Stimulated activated CD8-positive, alpha-beta memory T cell treated with anti-CD3 and anti-CD28 coated beads, Interleukin-2, amount 100 ng/mL, for 48 hours (primary cell): ENCODE measurements at regions not wholly inside any gene's neighbourhood (a gene's known extent, or its start where the extent isn't known, plus 50 kb on each side); places are given as distances from the start of the nearest gene placed in this dataset.

ENCODE experiments used
- DNase-seq, 2 donors: peaks; one replicate each; pipeline ENCODE4 v3.0.0-alpha.2; 2020; ENCODE audit warnings: low read depth in 2 of 2

DNA sequence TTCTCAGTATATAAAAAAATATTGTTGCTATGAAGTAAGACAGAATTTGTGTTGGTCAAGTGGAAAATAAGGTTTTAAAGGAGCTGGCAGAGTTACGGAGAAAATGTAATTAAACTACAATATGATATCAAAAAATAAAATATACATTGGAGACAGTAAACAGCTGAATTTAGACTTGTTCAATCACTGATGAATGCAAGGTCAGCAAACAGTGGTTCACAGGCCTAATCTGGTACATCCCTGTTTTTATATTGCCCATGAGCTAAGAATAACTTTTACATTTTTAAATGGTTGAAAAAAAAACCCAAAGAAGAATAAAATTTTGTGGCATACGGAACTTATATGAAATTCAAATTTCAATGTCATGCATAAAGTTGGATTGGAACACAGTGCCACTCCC, 131.0 kb upstream of the TRIB2 start:
- no peak for DNase-seq

DNA sequence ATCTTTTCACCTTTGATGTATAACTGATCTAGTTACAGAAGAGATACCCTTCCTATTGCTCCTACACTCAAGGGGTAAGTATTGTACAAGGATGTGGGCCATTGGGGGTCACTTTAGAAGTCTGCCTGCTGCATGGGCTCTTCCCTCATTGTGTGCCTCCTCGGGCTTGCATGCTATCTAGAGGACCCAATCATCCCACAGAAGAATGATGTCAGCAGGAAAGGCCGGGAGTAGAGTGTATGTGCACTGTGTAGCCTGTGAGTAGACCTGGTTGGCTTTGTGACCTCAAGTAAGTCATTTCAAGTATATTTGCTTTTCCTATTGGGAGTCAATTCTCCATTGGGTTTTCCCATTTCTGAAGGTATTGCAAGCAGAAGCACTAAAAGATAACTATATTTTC, 129.5 kb upstream of the TRIB2 start:
- DNase-seq = no peak

DNA sequence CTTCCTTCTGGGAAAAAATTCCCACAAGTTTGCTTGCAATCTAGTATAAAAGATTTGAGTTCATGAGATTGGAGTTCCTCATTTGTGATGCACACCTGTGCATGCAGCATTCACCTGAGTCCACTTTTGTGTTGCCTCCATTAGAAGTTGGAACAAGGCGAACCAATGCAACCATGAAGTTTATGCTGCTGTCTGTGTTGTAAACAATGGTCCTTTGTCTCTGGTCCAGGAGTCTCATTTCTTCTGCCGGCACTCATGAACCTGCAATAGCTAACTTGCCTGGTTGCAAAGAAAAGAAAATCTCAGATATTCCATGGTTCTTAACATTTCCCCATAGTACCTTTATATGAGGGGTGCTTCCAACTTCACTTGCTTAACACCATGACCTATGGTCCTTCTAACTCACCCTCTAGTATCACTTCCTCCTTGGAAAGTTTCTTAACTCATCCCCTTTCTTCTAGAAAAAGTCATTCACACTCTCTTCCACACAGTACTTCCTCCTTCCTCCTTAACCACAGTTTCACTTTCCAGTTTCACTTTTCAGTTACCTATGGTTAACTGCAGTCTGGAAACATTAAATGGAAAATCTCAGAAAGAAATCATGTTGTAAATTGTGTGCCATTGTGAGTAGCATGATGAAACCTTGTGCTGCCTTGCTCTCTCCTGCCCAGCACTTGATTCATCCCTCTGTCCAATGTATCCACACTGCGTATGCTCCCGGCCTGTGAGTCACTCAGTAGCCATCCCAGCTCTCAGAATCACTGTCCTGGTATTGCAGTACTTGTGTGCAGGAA, 128.8 kb upstream of the TRIB2 start:
- DNase-seq = no peak

DNA sequence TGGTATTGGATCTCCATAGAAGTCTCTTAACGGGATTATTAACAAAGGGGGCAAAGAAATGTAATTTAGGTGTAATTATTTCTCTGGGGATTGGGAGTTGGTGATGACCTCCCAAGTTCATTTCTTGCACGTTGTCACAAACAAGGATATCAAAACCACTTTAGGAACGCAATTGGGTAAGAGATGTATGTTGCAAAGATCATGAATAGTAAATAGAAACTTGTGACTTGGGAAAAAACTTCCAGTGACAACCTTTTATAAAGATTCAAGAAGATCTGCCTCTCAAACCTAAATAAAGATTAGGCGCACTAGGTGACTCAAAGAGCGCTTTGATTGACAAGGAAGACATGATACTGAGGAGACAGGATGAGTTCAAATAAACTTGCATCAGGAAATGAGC, 127.8 kb upstream of the TRIB2 start:
- no peak for DNase-seq

DNA sequence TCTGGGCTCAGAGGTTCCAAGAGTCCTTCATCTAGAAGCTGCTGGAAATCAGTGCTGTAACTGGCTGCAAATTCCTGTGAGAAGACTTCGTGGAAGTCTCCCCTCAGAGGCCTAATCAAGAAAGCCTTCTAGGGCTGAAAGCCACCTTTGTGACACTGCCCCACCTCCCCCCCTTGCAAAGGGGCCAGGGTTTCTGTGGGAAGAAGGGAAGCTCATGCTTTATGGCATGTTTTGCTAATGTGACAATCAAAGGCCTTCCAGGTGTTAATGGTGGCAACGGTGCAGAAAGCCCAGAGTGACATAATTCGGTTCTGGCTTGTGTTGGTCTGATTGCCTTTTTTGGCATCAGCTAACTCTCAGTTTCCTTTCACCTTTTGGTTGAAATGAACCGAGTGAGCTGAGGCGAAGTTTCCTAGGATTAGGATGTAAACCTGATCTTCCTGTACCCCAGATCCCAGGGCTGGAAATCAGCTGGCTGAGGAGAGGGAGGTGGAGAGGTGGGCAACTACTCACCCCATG, 126.9 kb upstream of the TRIB2 start:
- no peak for DNase-seq

DNA sequence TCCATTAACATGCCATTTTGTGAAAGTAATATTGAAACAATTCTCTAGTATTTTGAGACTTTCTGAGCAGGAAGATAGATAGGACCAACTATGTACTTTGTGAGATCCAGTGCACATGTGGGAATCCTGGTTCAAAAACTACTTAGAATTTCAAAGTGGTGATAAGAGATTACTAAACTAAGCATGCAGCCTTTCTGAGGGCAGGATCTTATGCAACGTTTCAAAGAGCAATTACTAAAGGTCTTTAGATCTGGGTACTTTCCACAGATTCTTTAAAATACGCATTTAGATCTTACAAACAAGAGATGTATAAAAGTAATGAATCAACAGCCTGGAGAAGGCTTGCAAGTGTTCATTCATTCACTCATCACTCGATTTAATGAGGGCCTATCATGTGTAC, 124.4 kb upstream of the TRIB2 start:
- DNase-seq = no peak

DNA sequence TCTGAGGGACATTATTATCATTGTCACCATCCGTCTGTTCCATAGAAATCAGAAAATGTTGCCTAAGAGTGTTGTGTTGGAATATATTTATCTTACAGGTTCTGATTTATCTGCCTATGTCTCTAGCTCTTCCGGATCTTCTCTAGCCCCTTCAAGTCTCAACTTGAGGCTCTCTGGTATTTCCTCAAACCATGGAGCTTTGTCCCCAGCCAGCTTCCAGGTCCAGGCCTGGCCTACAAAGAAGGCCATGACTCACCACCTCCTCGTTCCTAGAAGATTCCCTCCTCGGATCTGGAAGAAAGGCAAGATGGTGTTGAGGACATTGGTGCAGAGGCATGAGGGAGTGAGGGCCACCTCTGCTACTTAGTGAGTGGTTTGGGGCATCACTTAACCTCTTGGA, 122.1 kb upstream of the TRIB2 start:
- DNase-seq = no peak

DNA sequence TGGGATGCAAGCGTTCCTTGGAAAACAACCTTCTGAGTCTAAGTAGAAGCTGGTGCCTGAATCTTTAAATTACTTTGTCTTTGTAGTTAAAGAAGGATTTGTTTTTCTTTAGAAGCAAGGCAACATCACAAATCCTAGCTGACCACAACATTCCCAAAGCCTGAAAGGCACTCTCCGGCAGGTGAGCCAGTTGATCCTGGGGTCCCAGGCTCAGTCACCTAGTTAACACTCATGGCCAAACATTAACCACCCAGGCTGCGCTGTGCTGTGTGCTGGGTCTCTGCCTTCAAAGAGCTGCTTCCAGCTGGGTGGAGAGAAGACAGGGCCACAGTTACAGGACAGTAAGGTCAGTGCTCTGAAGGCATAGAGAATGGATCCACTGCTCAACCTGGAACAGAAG, 120.0 kb upstream of the TRIB2 start:
- no peak for DNase-seq

DNA sequence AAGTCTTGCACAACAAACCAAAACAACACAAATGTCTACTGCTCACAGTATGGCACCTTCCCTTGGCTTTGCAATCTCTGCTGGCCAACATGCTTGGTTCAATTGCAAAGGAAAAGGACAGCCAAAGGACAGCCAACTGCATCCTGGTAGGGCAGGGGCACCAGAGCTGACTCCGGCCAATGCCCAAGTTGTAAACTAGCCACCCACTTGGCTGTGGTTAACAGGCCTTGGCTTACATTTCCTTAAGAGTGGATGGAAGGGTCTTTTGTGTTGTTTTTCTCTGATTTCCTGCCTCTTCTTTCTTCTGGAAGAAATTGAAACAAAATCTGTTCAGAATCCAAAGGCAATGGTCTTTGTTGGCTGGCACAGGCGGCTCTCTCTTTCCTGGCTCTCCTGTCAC, 119.1 kb upstream of the TRIB2 start:
- no peak for DNase-seq

DNA sequence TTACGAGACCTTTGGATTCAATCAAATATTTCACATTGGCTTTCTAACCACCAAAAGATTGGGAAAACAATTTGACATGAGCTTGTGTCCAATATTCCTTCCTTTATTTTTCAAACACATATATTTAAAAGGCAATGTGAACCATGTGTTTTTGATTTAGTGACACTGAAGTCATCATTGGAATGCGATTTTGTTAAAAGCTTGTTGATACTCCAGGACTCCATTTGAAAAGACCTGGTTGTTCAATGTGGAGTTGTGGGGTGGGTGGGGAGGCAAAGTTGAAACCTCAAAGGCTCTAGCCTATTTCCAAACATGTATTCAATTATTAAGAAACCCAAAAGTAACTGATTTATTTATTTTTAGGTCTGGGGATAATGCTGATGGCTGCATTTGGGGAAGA, 114.1 kb upstream of the TRIB2 start:
- DNase-seq = no peak

DNA sequence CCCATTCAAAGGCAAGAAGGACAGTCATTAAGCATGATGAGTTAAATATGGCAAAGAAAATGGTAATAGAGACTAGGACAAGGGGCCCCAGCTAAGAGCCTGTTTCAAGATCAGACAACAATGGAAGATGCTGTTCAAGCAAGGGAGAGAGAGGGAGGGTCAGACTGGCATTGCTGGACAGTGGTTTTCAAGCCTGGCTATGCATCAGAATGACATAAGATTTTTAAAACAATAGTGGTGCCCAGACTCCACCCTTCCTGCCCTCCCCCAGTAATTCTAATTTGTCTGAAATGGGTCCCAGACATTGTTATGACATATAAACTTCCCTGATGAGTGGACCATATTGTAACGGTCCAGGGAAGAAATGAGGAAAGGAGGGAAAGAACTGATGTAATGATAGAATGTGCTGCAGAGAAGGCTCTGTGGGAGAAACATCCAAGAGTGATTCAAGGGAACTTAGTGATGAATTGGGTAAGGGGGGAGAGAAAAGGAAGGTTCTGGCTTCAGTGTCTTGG, 112.9 kb upstream of the TRIB2 start:
- DNase-seq = no peak

DNA sequence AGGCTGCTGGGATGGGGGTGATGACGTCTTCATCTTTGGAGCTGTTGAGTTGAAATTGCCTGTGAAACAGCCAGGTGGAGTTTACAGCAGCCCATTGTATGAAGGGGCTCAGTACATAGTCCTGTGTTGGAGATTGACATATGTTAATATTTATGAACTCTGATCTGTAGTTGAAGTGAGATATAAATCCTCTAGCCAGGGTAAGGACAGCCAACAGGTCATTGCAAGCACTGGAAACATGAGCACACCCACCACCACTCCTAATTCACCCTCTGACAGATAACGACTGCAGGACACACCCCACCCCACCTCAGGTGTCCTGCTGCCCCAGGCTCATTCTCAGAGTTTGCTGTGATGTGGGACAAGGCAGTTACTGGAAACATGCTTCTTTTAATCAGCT, 112.4 kb upstream of the TRIB2 start:
- DNase-seq = no peak

DNA sequence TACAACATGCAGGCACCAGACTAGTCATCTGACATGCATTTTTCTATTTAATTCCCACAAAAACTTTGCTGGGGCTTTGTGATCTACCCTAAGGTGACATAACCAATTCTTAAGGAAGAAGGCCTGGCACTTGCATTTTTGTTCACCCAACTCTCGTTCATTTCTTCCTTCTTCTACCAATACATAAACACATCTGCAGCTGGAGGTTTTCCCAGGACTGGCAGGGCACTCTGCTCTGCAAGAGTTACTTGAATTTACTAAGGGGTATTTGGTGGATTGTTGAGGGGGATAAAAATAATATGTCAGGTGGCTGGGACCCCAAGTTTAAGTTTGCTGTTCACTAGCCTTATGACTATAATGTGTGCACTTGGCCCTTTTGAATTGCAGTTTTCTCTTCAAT, 111.4 kb upstream of the TRIB2 start:
- DNase-seq = no peak

DNA sequence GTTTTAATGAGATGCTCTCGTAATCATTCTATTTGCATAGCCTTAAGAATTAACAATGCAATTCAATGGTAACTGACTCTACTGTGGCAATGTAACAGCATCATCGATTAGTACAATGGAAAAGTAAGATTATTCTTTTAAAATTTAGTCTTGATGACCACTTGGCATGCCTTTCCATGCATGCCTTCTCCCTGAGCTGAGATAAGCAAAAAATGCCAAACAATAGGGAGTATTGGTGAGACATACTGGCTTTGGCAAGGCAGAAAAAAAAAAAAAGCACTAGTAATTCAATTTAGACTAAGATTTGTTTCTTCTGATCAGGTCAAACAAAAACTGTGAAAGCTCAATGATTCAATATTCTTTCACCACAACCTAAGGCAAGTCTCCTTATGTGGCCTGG, 110.8 kb upstream of the TRIB2 start:
- DNase-seq = no peak

DNA sequence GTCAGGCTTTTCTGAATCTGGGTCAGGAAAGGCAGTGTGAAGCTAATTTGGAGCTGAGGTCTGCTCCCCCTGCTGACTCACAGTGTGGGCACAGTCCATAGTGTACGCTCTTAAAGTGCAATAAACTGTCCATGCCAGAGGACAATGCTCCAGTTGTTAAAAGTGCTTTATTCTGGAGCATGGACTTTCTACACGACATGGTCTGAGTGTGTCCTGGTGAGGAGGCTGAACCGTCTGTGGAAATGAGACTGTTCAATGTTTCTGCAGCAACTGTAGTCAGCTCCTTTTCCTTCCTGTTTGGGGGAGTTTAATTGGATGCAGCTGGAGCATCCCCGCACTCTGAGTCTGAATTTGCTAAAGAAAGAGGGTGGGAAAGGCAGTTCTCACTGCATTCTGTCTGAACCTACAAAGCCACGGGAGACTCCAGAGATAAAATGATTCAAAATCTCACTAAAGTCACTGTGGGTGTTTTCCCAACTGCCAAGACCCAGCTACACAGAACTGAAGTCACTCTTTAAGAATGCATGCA, 110.2 kb upstream of the TRIB2 start:
- no peak for DNase-seq

DNA sequence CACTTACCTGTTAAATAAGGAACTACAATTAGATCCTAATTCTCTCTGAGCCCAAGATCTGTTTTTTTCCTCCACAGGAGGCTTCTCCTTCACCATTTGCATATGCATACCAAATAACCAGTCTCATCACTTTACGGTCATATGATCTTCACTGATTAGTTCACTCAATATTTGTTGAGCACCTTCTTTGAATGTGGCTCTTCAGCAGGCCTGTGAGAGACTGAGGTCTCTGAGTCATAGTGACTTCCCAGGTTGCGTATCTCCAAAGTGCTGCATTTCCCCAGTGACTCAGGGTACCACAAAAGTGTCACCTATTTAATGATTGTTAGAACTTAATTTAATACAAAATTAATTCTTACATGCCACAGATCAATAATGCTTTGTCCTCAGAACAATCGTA, 108.8 kb upstream of the TRIB2 start:
- no peak for DNase-seq

DNA sequence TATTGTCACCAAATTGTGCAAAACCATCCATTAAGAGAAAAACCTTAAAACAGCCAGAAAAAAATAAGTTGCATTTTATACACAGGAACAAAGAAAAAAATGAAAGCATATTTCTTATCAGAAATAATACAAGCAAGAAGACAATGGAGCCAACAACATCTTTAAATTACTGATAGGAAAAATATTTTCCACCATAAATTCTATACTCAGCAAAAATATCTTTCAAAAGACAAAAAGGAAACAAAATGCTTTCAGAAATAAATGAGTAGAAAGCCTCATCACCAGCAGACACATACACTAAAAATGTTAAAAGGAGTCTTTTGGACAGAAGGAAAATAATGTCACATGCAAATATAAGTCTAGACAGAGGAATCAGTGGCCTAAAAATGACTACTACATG, 106.4 kb upstream of the TRIB2 start:
- no peak for DNase-seq

DNA sequence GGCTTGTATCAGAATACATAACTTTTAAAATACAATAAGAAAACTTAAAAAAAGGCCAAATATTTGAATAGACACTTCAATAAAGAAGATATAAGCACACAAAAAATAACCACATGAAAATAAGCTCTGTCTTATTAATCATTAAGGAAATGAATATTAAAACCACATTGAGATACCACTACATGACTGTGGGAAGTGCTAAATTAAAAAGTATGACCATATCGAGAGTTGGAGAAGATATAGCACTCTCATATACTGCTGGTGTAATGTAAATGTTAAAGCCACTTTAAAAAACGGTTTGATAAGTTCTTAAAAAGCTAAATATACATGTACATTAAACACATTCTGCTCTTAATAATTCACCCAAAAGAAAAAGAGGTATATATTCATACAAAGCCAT, 104.6 kb upstream of the TRIB2 start:
- no peak for DNase-seq

DNA sequence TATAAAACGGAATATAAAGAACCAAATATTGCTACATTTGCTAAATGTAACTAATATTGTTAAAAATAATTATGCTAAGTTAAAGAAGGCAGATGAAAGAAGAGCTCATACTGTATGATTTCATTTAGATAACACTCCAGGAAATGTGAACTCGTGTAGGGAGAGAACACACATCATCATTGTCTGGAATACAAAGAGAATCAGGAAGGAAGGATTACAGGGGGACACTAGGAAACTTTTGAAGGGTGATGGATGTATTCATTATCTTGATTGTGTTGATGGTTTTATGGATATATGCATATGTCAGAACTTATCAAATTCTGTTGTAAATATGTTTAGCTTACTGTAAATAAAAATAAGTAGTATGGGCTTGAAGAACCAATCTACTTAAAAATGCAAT, 104.1 kb upstream of the TRIB2 start:
- no peak for DNase-seq

DNA sequence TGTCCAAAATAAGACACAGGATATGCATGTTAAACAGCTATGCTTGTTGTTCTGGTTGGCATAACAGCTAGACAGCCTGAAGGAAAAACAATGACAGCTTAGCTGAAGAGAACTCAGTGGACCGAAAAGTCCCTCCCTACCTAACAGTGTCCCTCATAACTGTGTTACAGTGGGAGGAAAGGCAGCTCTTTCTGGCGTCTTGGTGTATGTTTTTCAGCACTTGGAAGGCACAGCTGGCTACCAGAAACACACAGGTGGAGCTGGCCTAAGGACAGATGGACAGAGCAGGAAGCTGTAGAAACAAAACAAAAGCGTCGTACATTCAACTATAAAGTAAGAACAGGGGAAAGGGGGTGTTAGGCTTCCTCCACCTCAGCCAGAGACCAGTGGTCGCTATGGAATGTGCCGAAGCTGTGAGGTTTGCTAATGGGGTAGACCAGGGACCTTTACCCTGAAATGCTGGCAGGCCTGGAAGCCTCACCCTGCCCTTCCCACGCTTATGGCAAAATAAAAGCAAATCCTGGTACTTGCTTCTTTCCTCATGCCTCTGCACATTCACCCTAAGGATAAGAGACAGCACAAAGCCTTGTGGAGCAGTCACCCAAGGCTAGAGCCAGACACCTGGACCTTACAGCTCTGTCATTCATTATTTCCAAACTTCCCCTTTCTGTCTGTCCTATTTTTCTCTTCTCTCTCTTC, 103.5 kb upstream of the TRIB2 start:
- no peak for DNase-seq

DNA sequence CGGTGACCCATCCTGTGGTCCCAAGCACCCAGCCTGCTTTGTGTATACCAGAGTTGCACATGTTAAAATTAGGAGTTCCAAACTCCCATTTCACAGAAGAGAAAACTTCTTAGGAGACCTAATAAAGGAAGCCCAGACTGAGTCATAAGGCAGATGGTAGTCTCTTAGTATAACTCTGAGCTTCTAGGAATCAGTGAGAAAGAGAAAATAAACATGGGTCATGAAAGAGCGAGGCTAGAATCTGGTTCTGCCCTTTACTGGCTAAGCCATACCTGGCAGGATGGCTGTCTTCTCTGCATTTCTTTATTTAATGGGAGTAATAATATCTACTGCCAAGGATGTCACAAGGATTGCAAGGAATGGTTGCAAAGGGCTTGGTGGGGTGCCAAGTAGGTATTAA, 101.2 kb upstream of the TRIB2 start:
- no peak for DNase-seq

DNA sequence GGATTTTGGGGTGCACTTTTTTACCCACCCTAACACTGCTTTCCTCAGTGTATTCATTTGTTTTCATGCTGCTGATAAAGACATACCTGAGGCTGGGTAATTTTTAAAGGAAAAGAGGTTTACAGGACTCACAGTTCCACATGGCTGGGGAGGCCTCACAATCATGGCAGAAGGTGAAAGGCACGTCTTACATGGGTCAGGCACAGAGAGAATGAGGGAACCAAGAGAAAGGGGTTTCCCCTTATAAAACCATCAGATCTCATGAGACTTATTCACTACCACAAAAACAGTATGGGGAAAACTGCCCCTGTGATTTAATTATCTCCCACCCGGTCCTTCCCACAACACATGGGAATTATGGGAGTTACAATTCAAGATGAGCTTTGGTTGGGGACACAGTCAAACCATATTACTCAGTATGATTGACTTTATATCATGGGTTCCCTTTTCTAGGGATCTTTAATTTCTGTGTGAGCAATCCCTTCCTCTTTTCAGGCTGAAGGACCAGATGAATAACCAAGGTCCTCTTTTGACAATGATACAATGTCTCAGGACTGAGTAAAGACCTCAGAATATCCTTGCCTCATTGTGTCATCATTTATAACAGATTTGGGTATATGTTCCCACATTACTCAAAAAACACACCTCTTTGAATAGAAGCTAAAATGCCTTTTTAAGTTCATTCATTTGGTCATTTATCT, 100.1 kb upstream of the TRIB2 start:
- DNase-seq = no peak
